Brain pericyte (primary cell): ENCODE measurements at regions not wholly inside any gene's neighbourhood (a gene's known extent, or its start where the extent isn't known, plus 50 kb on each side); places are given as distances from the start of the nearest gene placed in this dataset.

Source experiments
- DNase-seq: peaks from one replicate; pipeline ENCODE4 v3.0.0-alpha.2; 2012; ENCODE audit warnings: low read depth, low spot score

- DNase-seq, result no peak
These were observed 129.5 kb upstream of the ACP3 start for GRCh38 chr3:132187746-132188145.

GRCh38 chr3:132189601-132190000 is 127.6 kb upstream of the ACP3 start:
- no peak for DNase-seq

- DNase-seq, result no peak
These were observed 121.1 kb upstream of the ACP3 start for GRCh38 chr3:132196113-132196512.

GRCh38 chr3:132198516-132198915 is 118.7 kb upstream of the ACP3 start:
- no peak for DNase-seq

- no peak for DNase-seq
These were observed 117.8 kb upstream of the ACP3 start for GRCh38 chr3:132199451-132199850.

- no peak for DNase-seq
These were observed 114.6 kb upstream of the ACP3 start for GRCh38 chr3:132202586-132202985.

GRCh38 chr3:132203889-132204596 is 113.2 kb upstream of the ACP3 start:
- DNase-seq, result no peak

GRCh38 chr3:132205609-132206008 is 111.6 kb upstream of the ACP3 start:
- no peak for DNase-seq

GRCh38 chr3:132209855-132210254 is 107.4 kb upstream of the ACP3 start:
- DNase-seq, result no peak

- no peak for DNase-seq
These were observed 106.5 kb upstream of the ACP3 start for GRCh38 chr3:132210476-132211346.

GRCh38 chr3:132211896-132212295 is 105.3 kb upstream of the ACP3 start:
- no peak for DNase-seq

- DNase-seq, result no peak
These were observed 98.1 kb upstream of the ACP3 start for GRCh38 chr3:132218817-132219755.

- DNase-seq, result no peak
These were observed 96.2 kb upstream of the ACP3 start for GRCh38 chr3:132220986-132221385.

- no peak for DNase-seq
These were observed 94.2 kb upstream of the ACP3 start for GRCh38 chr3:132222868-132223538.

- no peak for DNase-seq
These were observed 91.5 kb upstream of the ACP3 start for GRCh38 chr3:132225664-132226063.

- DNase-seq, result no peak
These were observed 88.3 kb upstream of the ACP3 start for GRCh38 chr3:132228923-132229322.

GRCh38 chr3:132229641-132230040 is 87.6 kb upstream of the ACP3 start:
- no peak for DNase-seq

GRCh38 chr3:132230156-132231000 is 86.8 kb upstream of the ACP3 start:
- no peak for DNase-seq

- no peak for DNase-seq
These were observed 85.6 kb upstream of the ACP3 start for GRCh38 chr3:132231633-132232032.

GRCh38 chr3:132232231-132232792 is 84.9 kb upstream of the ACP3 start:
- no peak for DNase-seq
